ENCODE measurements at regions not wholly inside any gene's neighbourhood (a gene's known extent, or its start where the extent isn't known, plus 50 kb on each side); places are given as distances from the start of the nearest gene placed in this dataset.

GRCh38 chr3:89954137-89954536 lies 846.7 kb downstream of the EPHA3 start:
- TF ChIP-seq CTCF (IDR thresholded peaks at IDR 0.05) (no peak), POLR2A (IDR thresholded peaks at IDR 0.05) (no peak), EP300 (IDR thresholded peaks at IDR 0.05) (no peak), POLR2AphosphoS5 (IDR thresholded peaks at IDR 0.05) (no peak)

Measured in gastroesophageal sphincter (tissue), 3 donors.